H1 (cell line): ENCODE measurements at regions not wholly inside any gene's neighbourhood (a gene's known extent, or its start where the extent isn't known, plus 50 kb on each side); places are given as distances from the start of the nearest gene placed in this dataset.

Experiments
- CTCF ChIA-PET: fragments of 300-600 bp; sonication (Branson Sonifier 250); formaldehyde crosslinking; loops from one replicate; lab custom pipeline; 2021; ENCODE audit not compliant: partially characterized antibody; lab: Charles Lee
- POLR2A ChIA-PET: fragments of 300-600 bp; sonication (Branson Sonifier 250); formaldehyde crosslinking; loops from one replicate; lab custom pipeline; 2021; ENCODE audit warnings: inconsistent platforms; ENCODE audit not compliant: partially characterized antibody; lab: Charles Lee
- DNase-seq, 2 experiments: peaks; one replicate each; pipeline versions ENCODE4 v3.0.0 to v3.0.0-alpha.2; 2010 to 2022; ENCODE audit warnings: low spot score in 2 of 2, low read depth in 1 of 2, mixed read lengths in 1 of 2
- FAIRE-seq: peaks from 2 replicates; lab custom pipeline; 2011; peaks lifted over from hg19 to GRCh38; lab: Jason Lieb, UNC
- H2AFZ ChIP-seq: 2 replicates; pipeline ENCODE4 v1.8.1; 2012; ENCODE audit warnings: low read length, inconsistent platforms
- H2AK5ac ChIP-seq: 2 replicates; pipeline ENCODE4 v1.6.1; 2013; ENCODE audit warnings: low read depth, low read length
- H2BK120ac ChIP-seq: replicated peaks from 2 replicates; pipeline ENCODE3; 2013; ENCODE audit warnings: low read depth, low read length, inconsistent platforms
- H2BK12ac ChIP-seq: 2 replicates; pipeline ENCODE4 v1.6.1; 2013; ENCODE audit warnings: low read depth, low read length
- H2BK15ac ChIP-seq: 2 replicates; pipeline ENCODE4 v1.6.1; 2013; ENCODE audit warnings: low read length
- H2BK20ac ChIP-seq: 2 replicates; pipeline ENCODE4 v1.6.1; 2013; ENCODE audit warnings: low read length
- H2BK5ac ChIP-seq: 2 replicates; pipeline ENCODE4 v1.6.1; 2013; ENCODE audit warnings: low read depth, low read length
- H3K14ac ChIP-seq: 2 replicates; pipeline ENCODE4 v1.6.1; 2013; ENCODE audit warnings: inconsistent platforms; ENCODE audit not compliant: insufficient read length
- H3K18ac ChIP-seq: 2 replicates; pipeline ENCODE4 v1.6.1; 2013; ENCODE audit warnings: low read length; ENCODE audit errors: extremely low read depth
- H3K23ac ChIP-seq: 2 replicates; pipeline ENCODE4 v1.6.1; 2013; ENCODE audit warnings: inconsistent platforms; ENCODE audit not compliant: insufficient read length
- H3K23me2 ChIP-seq: 2 replicates; pipeline ENCODE4 v1.6.1; 2013; ENCODE audit warnings: low read depth, low read length
- H3K27ac ChIP-seq: 2 replicates; pipeline ENCODE4 v1.6.1; 2011; ENCODE audit warnings: low read depth, low read length, inconsistent platforms
- H3K27me3 ChIP-seq, 4 experiments: replicated peaks in 1 of 4; 1 replicate in 1 of 4; 2 replicates in 3 of 4; pipeline versions ENCODE4 v1.6.1 to v1.8.1; 2011 to 2013; ENCODE audit warnings: low read length in 3 of 4, mild to moderate bottlenecking in 3 of 4, inconsistent platforms in 2 of 4, mixed read lengths in 2 of 4, moderate library complexity in 1 of 4; ENCODE audit not compliant: control insufficient read depth in 3 of 4, insufficient read depth in 3 of 4; ENCODE audit errors: extremely low read depth in 1 of 4
- H3K36me3 ChIP-seq, 4 experiments: 2 replicates each; pipeline versions ENCODE4 v1.6.1 to v1.8.1; 2011 to 2013; ENCODE audit warnings: mild to moderate bottlenecking in 4 of 4, low read length in 3 of 4, moderate library complexity in 2 of 4, control low read depth in 1 of 4, inconsistent platforms in 1 of 4; ENCODE audit not compliant: insufficient read depth in 4 of 4, control insufficient read depth in 2 of 4
- H3K4ac ChIP-seq: replicated peaks from 2 replicates; pipeline ENCODE3; 2013; ENCODE audit warnings: low read length, low read depth, mixed read lengths, inconsistent platforms; ENCODE audit not compliant: insufficient read length
- H3K4me1 ChIP-seq, 4 experiments: replicated peaks in 1 of 4; 1 replicate in 1 of 4; 2 replicates in 3 of 4; pipeline versions ENCODE4 v1.6.1 to v1.8.1; 2011 to 2013; ENCODE audit warnings: low read length in 3 of 4, inconsistent platforms in 2 of 4, mixed read lengths in 1 of 4; ENCODE audit not compliant: insufficient read depth in 4 of 4, control insufficient read depth in 3 of 4
- H3K4me2 ChIP-seq, 2 experiments: 2 replicates each; pipeline versions ENCODE4 v1.6.1 to v1.8.1; 2011 to 2013; ENCODE audit warnings: low read depth in 2 of 2, low read length in 2 of 2, control low read depth in 1 of 2, inconsistent platforms in 1 of 2, mild to moderate bottlenecking in 1 of 2; ENCODE audit not compliant: insufficient read depth in 1 of 2
- H3K4me3 ChIP-seq, 4 experiments: fragments of 200-600, 300-600 bp in 1 of 4; sonication (generic), shearing (Covaris generic), sonication (Bioruptor Twin) in 1 of 4; 2 replicates each; pipeline versions ENCODE4 v1.5.1 to v1.8.1; 2011 to 2016; ENCODE audit warnings: low read length in 4 of 4, low read depth in 3 of 4, control low read depth in 2 of 4, inconsistent platforms in 2 of 4, mild to moderate bottlenecking in 2 of 4, mixed read lengths in 1 of 4, moderate library complexity in 1 of 4; ENCODE audit not compliant: insufficient read depth in 2 of 4; ENCODE audit errors: extremely low read depth in 1 of 4
- H3K56ac ChIP-seq: replicated peaks from 2 replicates; pipeline ENCODE3; 2013; ENCODE audit warnings: low read depth, mild to moderate bottlenecking, mixed read lengths, low read length, inconsistent platforms; ENCODE audit not compliant: insufficient read length
- H3K79me1 ChIP-seq: 2 replicates; pipeline ENCODE4 v1.6.1; 2013; ENCODE audit warnings: low read depth, low read length, control low read depth
- H3K79me2 ChIP-seq, 2 experiments: 2 replicates each; pipeline versions ENCODE4 v1.6.1 to v1.8.1; 2012 to 2013; ENCODE audit warnings: low read length in 2 of 2, mild to moderate bottlenecking in 2 of 2, inconsistent platforms in 1 of 2; ENCODE audit not compliant: insufficient read depth in 2 of 2, control insufficient read depth in 1 of 2
- H3K9ac ChIP-seq, 4 experiments: replicated peaks in 1 of 4; 1 replicate in 1 of 4; 2 replicates in 3 of 4; pipeline versions ENCODE4 v1.6.1 to v1.8.1; 2011 to 2013; ENCODE audit warnings: low read depth in 3 of 4, low read length in 3 of 4, control low read depth in 2 of 4, mild to moderate bottlenecking in 2 of 4, moderate library complexity in 2 of 4, inconsistent platforms in 1 of 4; ENCODE audit errors: extremely low read depth in 1 of 4
- H3K9me3 ChIP-seq, 2 experiments: 2 replicates each; pipeline versions ENCODE4 v1.6.1 to v1.8.1; 2012 to 2013; ENCODE audit warnings: mild to moderate bottlenecking in 2 of 2, moderate library complexity in 2 of 2, control low read depth in 1 of 2, inconsistent platforms in 1 of 2, low read depth in 1 of 2, low read length in 1 of 2, mixed read lengths in 1 of 2; ENCODE audit not compliant: insufficient read depth in 2 of 2
- H4K20me1 ChIP-seq, 2 experiments: replicated peaks in 1 of 2; 2 replicates each; pipeline versions ENCODE3 to v1.8.1; 2011 to 2013; ENCODE audit warnings: inconsistent platforms in 2 of 2, low read length in 2 of 2, mild to moderate bottlenecking in 1 of 2; ENCODE audit not compliant: insufficient read depth in 2 of 2, control insufficient read depth in 1 of 2
- H4K5ac ChIP-seq: 2 replicates; pipeline ENCODE4 v1.6.1; 2013; ENCODE audit warnings: low read length, low read depth, mixed read lengths, inconsistent platforms; ENCODE audit not compliant: insufficient read length
- H4K8ac ChIP-seq: 2 replicates; pipeline ENCODE4 v1.8.0; 2013; ENCODE audit warnings: mild to moderate bottlenecking, moderate library complexity, low read length, inconsistent platforms; ENCODE audit not compliant: insufficient read depth; ENCODE audit errors: extremely low read depth
- H4K91ac ChIP-seq: replicated peaks from 2 replicates; pipeline ENCODE3; 2013; ENCODE audit warnings: low read length, mixed read lengths, inconsistent platforms; ENCODE audit not compliant: insufficient read length
- POLR2AphosphoS5 ChIP-seq: IDR thresholded peaks from 2 replicates; pipeline ENCODE4 v1.6.1; 2011; ENCODE audit warnings: low read depth, low read length
- WGBS, 2 experiments: shearing (Covaris generic) in 1 of 2; methylation state at CpG; one replicate each; pipeline versions ENCODE4 v1.1.6 to v1.1.7; 2013 to 2015; ENCODE audit warnings: low lambda C conversion rate in 2 of 2, mixed read lengths in 2 of 2, inconsistent platforms in 1 of 2, low coverage in 1 of 2, missing lambda C conversion rate in 1 of 2; ENCODE audit not compliant: insufficient replicate concordance in 2 of 2, insufficient coverage in 1 of 2, insufficient read length in 1 of 2; ENCODE audit errors: extremely low coverage in 1 of 2, missing lambda C conversion rate in 1 of 2; 5-methylcytosine and 5-hydroxymethylcytosine counted together

- no peak overlapping the region for H2AFZ ChIP-seq
- WGBS, 2 experiments: 57% methylated on average over 2 of the region's 2 CpGs; no CpG with 5 or more reads in 1 of the 2 experiments
- no peak overlapping the region for H2BK15ac ChIP-seq
- no peaks in the 10 kb centered on the region for H3K36me3 ChIP-seq
- FAIRE-seq (no peak), DNase-seq (no peak)
- no peak overlapping the region for H2BK20ac ChIP-seq
- H2BK12ac ChIP-seq: no peak overlapping the region
- ChIA-PET POLR2A (no interaction called here), CTCF (interaction anchor here (0.9 kb wide), 1 partner anchor 641 kb away, joined by 4 read pairs; no protein-coding TSS in a partner anchor)
- no peaks in the 10 kb centered on the region for H3K79me1 ChIP-seq
- no peak overlapping the region for H3K27ac ChIP-seq
- H3K79me2 ChIP-seq: no peaks in the 10 kb centered on the region
- H3K4ac ChIP-seq: no peak overlapping the region
- no peak overlapping the region for H3K9ac ChIP-seq
- no peaks in the 10 kb centered on the region for H3K23me2 ChIP-seq
- no peak overlapping the region for H4K8ac ChIP-seq
- no peaks in the 10 kb centered on the region for H3K9me3 ChIP-seq
- H3K56ac ChIP-seq: no peak overlapping the region
- no peak overlapping the region for H2AK5ac ChIP-seq
- no peak overlapping the region for H3K23ac ChIP-seq
- no peak overlapping the region for H2BK5ac ChIP-seq
- no peaks in the 10 kb centered on the region for H4K20me1 ChIP-seq
- no peaks in the 10 kb centered on the region for H3K4me1 ChIP-seq
- no peak overlapping the region for H3K4me2 ChIP-seq
- no peak overlapping the region for H4K91ac ChIP-seq
- H3K27me3 ChIP-seq: no peaks in the 10 kb centered on the region
- no peak overlapping the region for H3K14ac ChIP-seq
- H3K18ac ChIP-seq: no peak overlapping the region
- H3K4me3 ChIP-seq: no peak overlapping the region
- no peak for TF ChIP-seq POLR2AphosphoS5
- H2BK120ac ChIP-seq: no peak overlapping the region
- no peak overlapping the region for H4K5ac ChIP-seq
Measured at GRCh38 chr4:45688341-45688740, 435.5 kb downstream of the GABRG1 start.
